AG04449 (cell line): ENCODE measurements at regions not wholly inside any gene's neighbourhood (a gene's known extent, or its start where the extent isn't known, plus 50 kb on each side); places are given as distances from the start of the nearest gene placed in this dataset.

ENCODE experiments used
- CTCF ChIA-PET: fragments of 350-600 bp; formaldehyde crosslinking; extraction: SDS; loops from one replicate; lab custom pipeline; 2021; ENCODE audit warnings: antibody characterized with exemption; lab: Yijun Ruan, JAX
- POLR2A ChIA-PET: fragments of 400-600, 350-600 bp; formaldehyde crosslinking; extraction: SDS; loops from one replicate; lab custom pipeline; 2020; ENCODE audit warnings: antibody characterized with exemption, inconsistent platforms; lab: Yijun Ruan, JAX
- DNase-seq: peaks from one replicate; pipeline ENCODE4 v3.0.0-alpha.2; 2010; ENCODE audit warnings: low read depth, low spot score
- H3K4me3 ChIP-seq: 2 replicates; pipeline ENCODE4 v1.5.1; 2011; ENCODE audit warnings: low read depth, mild to moderate bottlenecking, control low read depth, low read length
- CTCF ChIP-seq: IDR thresholded peaks from one replicate; pipeline ENCODE4 v1.5.1; 2011; ENCODE audit warnings: mild to moderate bottlenecking, moderate library complexity, low read length, control low read depth, inconsistent platforms; ENCODE audit not compliant: insufficient read depth; ENCODE audit errors: missing control alignments

GRCh38 chr6:93035756-93036155 is 383.6 kb downstream of the EPHA7 start:
- TF ChIP-seq CTCF, result no peak
- no peak overlapping the region for H3K4me3 ChIP-seq
- DNase-seq, result no peak
- CTCF ChIA-PET, result no interaction called here
- POLR2A ChIA-PET, result no interaction called here

GRCh38 chr6:93021235-93021915 is 398.0 kb downstream of the EPHA7 start:
- CTCF ChIA-PET, result no interaction called here
- TF ChIP-seq CTCF, result no peak
- DNase-seq, result no peak
- H3K4me3 ChIP-seq, result no peak overlapping the region
- POLR2A ChIA-PET, result no interaction called here

DNA sequence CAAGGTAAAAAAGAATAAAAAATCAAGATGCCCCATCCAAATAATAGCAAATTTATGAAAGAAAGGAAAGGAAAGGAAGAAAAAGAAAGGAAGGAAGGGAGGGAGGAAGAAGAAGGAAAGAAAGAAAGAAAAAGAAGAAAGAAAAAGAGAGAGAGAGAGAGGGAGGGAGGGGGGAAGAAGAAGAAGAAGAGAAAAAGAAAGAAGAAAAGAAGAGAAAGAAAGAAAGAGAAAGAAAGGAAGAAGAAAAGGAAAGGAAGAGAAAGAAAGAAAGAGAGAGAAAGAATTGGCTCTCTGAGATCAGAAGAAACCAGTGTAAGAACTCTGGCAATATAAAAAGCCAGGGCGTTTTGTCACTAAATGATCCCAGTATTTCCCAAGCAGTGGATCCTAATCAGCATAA is 401.7 kb downstream of the EPHA7 start:
- POLR2A ChIA-PET, result no interaction called here
- no peak for TF ChIP-seq CTCF
- CTCF ChIA-PET, result no interaction called here
- DNase-seq, result no peak
- no peak overlapping the region for H3K4me3 ChIP-seq

- ChIA-PET CTCF (no interaction called here), POLR2A (no interaction called here)
- H3K4me3 ChIP-seq, result no peak overlapping the region
- no peak for TF ChIP-seq CTCF
- DNase-seq, result no peak
These were observed 402.1 kb downstream of the EPHA7 start for GRCh38 chr6:93017213-93017612.

GRCh38 chr6:93013054-93013453 is 406.3 kb downstream of the EPHA7 start:
- no peak for DNase-seq
- ChIA-PET CTCF (no interaction called here), POLR2A (no interaction called here)
- H3K4me3 ChIP-seq, result no peak overlapping the region
- TF ChIP-seq CTCF, result no peak

DNA sequence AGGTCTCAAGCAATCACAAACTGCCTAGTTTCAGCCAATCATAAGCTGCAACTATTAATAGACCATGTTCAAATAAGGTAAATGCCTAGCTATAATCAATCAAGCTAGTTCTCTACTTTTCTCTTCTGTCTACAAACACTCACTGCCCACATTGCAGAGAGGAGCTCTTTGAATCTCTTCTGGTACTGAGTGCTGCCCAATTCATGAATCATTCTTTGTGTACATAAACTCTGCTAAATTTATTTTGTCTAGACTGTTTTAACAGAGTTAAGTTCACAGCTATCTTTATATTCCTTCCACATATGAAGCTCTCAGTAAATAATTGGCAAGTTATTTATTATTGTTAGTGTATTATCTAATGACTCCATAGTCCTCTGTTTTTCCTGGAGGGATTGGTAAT is 411.0 kb downstream of the EPHA7 start:
- no peak overlapping the region for H3K4me3 ChIP-seq
- CTCF ChIA-PET, result no interaction called here
- TF ChIP-seq CTCF, result no peak
- POLR2A ChIA-PET, result no interaction called here
- no peak for DNase-seq
